ENCODE measurements at regions not wholly inside any gene's neighbourhood (a gene's known extent, or its start where the extent isn't known, plus 50 kb on each side); places are given as distances from the start of the nearest gene placed in this dataset.

GRCh38 chr18:25814841-25815458 is 275.5 kb downstream of the SS18 start:
- Histone ChIP-seq H3K9ac (ENCODE audit: insufficient read depth, low read length) (no peak overlapping the region), H4K20me1 (ENCODE audit: control insufficient read depth, extremely low read depth, insufficient read depth, low read length) (no peaks in the 10 kb centered on the region), H3K79me2 (ENCODE audit: control insufficient read depth, insufficient read depth, low read length) (no peaks in the 10 kb centered on the region), H3K27ac (ENCODE audit: insufficient read depth, low read length) (no peak overlapping the region), H3K4me1 (ENCODE audit: control insufficient read depth, extremely low read depth, insufficient read depth, low read length) (no peaks in the 10 kb centered on the region), H3K4me3 (replicated peaks in 1 of 4; ENCODE audit: control extremely low read depth in 1 of 4, insufficient read depth in 1 of 4, low read depth in 3 of 4, low read length in 4 of 4) (no peak overlapping the region), H2AFZ (ENCODE audit: low read length) (no peak overlapping the region), H3K4me2 (ENCODE audit: extremely low read depth, insufficient read depth, low read length) (no peak overlapping the region), H3K36me3 (ENCODE audit: control insufficient read depth, insufficient read depth, low read length) (no peaks in the 10 kb centered on the region), H3K27me3 (ENCODE audit: control insufficient read depth, insufficient read depth, low read length) (no peaks in the 10 kb centered on the region), H3K9me3 (ENCODE audit: control insufficient read depth, insufficient read depth, low read depth, low read length) (no peaks in the 10 kb centered on the region)
- no peak for DNase-seq (ENCODE audit: low read depth in 2 of 2)
- TF ChIP-seq, protein P1, sequence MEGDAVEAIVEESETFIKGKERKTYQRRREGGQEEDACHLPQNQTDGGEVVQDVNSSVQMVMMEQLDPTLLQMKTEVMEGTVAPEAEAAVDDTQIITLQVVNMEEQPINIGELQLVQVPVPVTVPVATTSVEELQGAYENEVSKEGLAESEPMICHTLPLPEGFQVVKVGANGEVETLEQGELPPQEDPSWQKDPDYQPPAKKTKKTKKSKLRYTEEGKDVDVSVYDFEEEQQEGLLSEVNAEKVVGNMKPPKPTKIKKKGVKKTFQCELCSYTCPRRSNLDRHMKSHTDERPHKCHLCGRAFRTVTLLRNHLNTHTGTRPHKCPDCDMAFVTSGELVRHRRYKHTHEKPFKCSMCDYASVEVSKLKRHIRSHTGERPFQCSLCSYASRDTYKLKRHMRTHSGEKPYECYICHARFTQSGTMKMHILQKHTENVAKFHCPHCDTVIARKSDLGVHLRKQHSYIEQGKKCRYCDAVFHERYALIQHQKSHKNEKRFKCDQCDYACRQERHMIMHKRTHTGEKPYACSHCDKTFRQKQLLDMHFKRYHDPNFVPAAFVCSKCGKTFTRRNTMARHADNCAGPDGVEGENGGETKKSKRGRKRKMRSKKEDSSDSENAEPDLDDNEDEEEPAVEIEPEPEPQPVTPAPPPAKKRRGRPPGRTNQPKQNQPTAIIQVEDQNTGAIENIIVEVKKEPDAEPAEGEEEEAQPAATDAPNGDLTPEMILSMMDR (conservative IDR thresholded peaks at IDR 0.05 in 1 of 2, IDR thresholded peaks at IDR 0.05 in 1 of 2; ENCODE audit: low read depth in 1 of 2, low read length in 2 of 2), result no peak
- no peak for TF ChIP-seq EZH2 (IDR thresholded peaks at IDR 0.05; ENCODE audit: low read length, missing control alignments)

DNA sequence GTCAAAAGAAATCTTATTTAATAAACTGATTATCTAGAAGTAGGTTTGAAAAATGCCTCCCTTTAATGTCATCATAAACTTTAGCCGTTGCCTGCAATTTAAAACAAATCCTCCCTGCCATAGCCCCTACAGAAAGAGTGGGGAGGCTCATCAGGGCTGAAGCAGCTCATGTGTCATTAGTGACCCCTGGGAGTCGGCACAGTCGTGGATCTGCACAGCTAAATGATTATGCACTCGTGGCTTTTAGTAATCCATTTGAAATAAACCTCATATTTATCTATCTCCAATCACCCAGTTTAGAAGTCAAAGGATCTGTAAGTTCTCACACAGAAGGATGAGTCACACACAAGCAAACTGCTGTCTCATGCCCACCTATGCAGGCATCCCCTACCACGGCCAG is 277.3 kb downstream of the SS18 start:
- no peak overlapping the region for H2AFZ ChIP-seq (ENCODE audit: low read length)
- H3K9ac ChIP-seq (ENCODE audit: insufficient read depth, low read length), result no peak overlapping the region
- no peaks in the 10 kb centered on the region for H3K79me2 ChIP-seq (ENCODE audit: control insufficient read depth, insufficient read depth, low read length)
- H4K20me1 ChIP-seq (ENCODE audit: control insufficient read depth, extremely low read depth, insufficient read depth, low read length), result no peaks in the 10 kb centered on the region
- H3K9me3 ChIP-seq (ENCODE audit: control insufficient read depth, insufficient read depth, low read depth, low read length), result no peaks in the 10 kb centered on the region
- H3K4me3 ChIP-seq (replicated peaks in 1 of 4; ENCODE audit: control extremely low read depth in 1 of 4, insufficient read depth in 1 of 4, low read depth in 3 of 4, low read length in 4 of 4), result no peak overlapping the region
- H3K36me3 ChIP-seq (ENCODE audit: control insufficient read depth, insufficient read depth, low read length), result no peaks in the 10 kb centered on the region
- no peaks in the 10 kb centered on the region for H3K27me3 ChIP-seq (ENCODE audit: control insufficient read depth, insufficient read depth, low read length)
- H3K4me1 ChIP-seq (ENCODE audit: control insufficient read depth, extremely low read depth, insufficient read depth, low read length), result no peaks in the 10 kb centered on the region
- no peak overlapping the region for H3K27ac ChIP-seq (ENCODE audit: insufficient read depth, low read length)
- peak in 1 of 2 donors; percentile 10 for DNase-seq (ENCODE audit: low read depth in 2 of 2)
- no peak overlapping the region for H3K4me2 ChIP-seq (ENCODE audit: extremely low read depth, insufficient read depth, low read length)
- TF ChIP-seq, protein P1 (conservative IDR thresholded peaks at IDR 0.05 in 1 of 2, IDR thresholded peaks at IDR 0.05 in 1 of 2; ENCODE audit: low read depth in 1 of 2, low read length in 2 of 2), result no peak
- no peak for TF ChIP-seq EZH2 (IDR thresholded peaks at IDR 0.05; ENCODE audit: low read length, missing control alignments)

DNA sequence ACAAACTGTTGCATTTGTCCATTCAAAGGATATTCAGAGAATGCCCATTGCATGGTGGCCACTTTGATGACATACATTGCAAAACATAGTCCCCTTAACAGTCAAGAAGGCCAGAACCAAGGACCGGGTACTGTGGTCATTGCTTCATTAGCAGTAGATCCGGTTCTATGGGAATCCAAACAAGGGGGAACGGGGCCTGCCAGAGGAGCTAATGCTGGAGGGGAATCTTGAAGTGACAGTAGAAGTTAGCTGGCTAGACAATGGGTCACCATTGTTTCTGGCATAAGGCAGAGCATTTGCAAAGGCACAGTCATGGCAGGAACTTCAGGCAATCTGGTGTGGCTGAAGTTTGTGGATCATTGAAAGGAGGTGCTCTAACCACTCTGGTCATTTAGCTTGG is 279.7 kb downstream of the SS18 start:
- H3K4me3 ChIP-seq (replicated peaks in 1 of 4; ENCODE audit: control extremely low read depth in 1 of 4, insufficient read depth in 1 of 4, low read depth in 3 of 4, low read length in 4 of 4), result no peak overlapping the region
- TF ChIP-seq, protein P1 (conservative IDR thresholded peaks at IDR 0.05 in 1 of 2, IDR thresholded peaks at IDR 0.05 in 1 of 2; ENCODE audit: low read depth in 1 of 2, low read length in 2 of 2), result no peak
- no peak for TF ChIP-seq EZH2 (IDR thresholded peaks at IDR 0.05; ENCODE audit: low read length, missing control alignments)
- H2AFZ ChIP-seq (ENCODE audit: low read length), result no peak overlapping the region
- H4K20me1 ChIP-seq (ENCODE audit: control insufficient read depth, extremely low read depth, insufficient read depth, low read length), result no peaks in the 10 kb centered on the region
- H3K9me3 ChIP-seq (ENCODE audit: control insufficient read depth, insufficient read depth, low read depth, low read length), result no peaks in the 10 kb centered on the region
- no peak overlapping the region for H3K9ac ChIP-seq (ENCODE audit: insufficient read depth, low read length)
- no peak for DNase-seq (ENCODE audit: low read depth in 2 of 2)
- no peaks in the 10 kb centered on the region for H3K27me3 ChIP-seq (ENCODE audit: control insufficient read depth, insufficient read depth, low read length)
- H3K36me3 ChIP-seq (ENCODE audit: control insufficient read depth, insufficient read depth, low read length), result no peaks in the 10 kb centered on the region
- no peaks in the 10 kb centered on the region for H3K79me2 ChIP-seq (ENCODE audit: control insufficient read depth, insufficient read depth, low read length)
- H3K4me2 ChIP-seq (ENCODE audit: extremely low read depth, insufficient read depth, low read length), result no peak overlapping the region
- H3K27ac ChIP-seq (ENCODE audit: insufficient read depth, low read length), result no peak overlapping the region
- no peaks in the 10 kb centered on the region for H3K4me1 ChIP-seq (ENCODE audit: control insufficient read depth, extremely low read depth, insufficient read depth, low read length)
